HEK293 (cell line): ENCODE measurements at regions not wholly inside any gene's neighbourhood (a gene's known extent, or its start where the extent isn't known, plus 50 kb on each side); places are given as distances from the start of the nearest gene placed in this dataset.

Experiments
- CTCF ChIA-PET: fragments of 350-600 bp; formaldehyde crosslinking; extraction: SDS; loops from one replicate; lab custom pipeline; 2021; ENCODE audit warnings: antibody characterized with exemption; lab: Yijun Ruan, JAX
- POLR2A ChIA-PET: fragments of 300-600 bp; formaldehyde crosslinking; extraction: SDS; loops from one replicate; lab custom pipeline; 2020; ENCODE audit warnings: antibody characterized with exemption, inconsistent platforms; lab: Yijun Ruan, JAX
- H3K27ac ChIP-seq: fragments of 200-500 bp; sonication (Bioruptor generic); 2 replicates; pipeline ENCODE4 v1.5.1; 2014; ENCODE audit warnings: low read depth, low read length, control low read depth, inconsistent platforms; ENCODE audit errors: extremely low read depth
- H3K36me3 ChIP-seq, 2 experiments: fragments of 200-500 bp in 1 of 2; sonication (Bioruptor generic) in 1 of 2; 1 replicate in 1 of 2; 2 replicates in 1 of 2; pipeline ENCODE4 v1.5.1; 2014 to 2017; ENCODE audit warnings: inconsistent platforms in 2 of 2, low read length in 2 of 2; ENCODE audit not compliant: control insufficient read depth in 2 of 2, insufficient read depth in 1 of 2
- H3K4me1 ChIP-seq: fragments of 200-500 bp; sonication (Bioruptor generic); 2 replicates; pipeline ENCODE4 v1.5.1; 2014; ENCODE audit warnings: mild to moderate bottlenecking, low read length, inconsistent platforms; ENCODE audit not compliant: control insufficient read depth, insufficient read depth
- H3K4me3 ChIP-seq: 2 replicates; pipeline ENCODE4 v1.5.1; 2011; ENCODE audit warnings: low read depth, mild to moderate bottlenecking, control low read depth, low read length, moderate library complexity
- H3K9me3 ChIP-seq: fragments of 200-500 bp; sonication (Bioruptor generic); 2 replicates; pipeline ENCODE4 v1.5.1; 2014; ENCODE audit warnings: low read depth, low read length, inconsistent platforms; ENCODE audit not compliant: control insufficient read depth, insufficient read depth
- ATF2 ChIP-seq: fragments of 450-650 bp; formaldehyde crosslinking; IDR thresholded peaks from 2 replicates; pipeline ENCODE4 v1.5.1; 2016; ENCODE audit warnings: missing biosample characterization, missing genetic modification characterization, low read depth
- HOXC10 ChIP-seq: sonication (generic); formaldehyde crosslinking; IDR thresholded peaks from 2 replicates; pipeline ENCODE4 v1.8.1; 2023; ENCODE audit warnings: mild to moderate bottlenecking, missing genetic modification reagents
- KLF10 ChIP-seq: fragments of 450-650 bp; IDR thresholded peaks from 2 replicates; pipeline ENCODE4 v1.5.1; 2018; ENCODE audit warnings: missing biosample characterization, mild to moderate bottlenecking, missing genetic modification characterization
- KLF16 ChIP-seq: fragments of 450-650 bp; formaldehyde crosslinking; IDR thresholded peaks from 2 replicates; pipeline ENCODE4 v1.5.1; 2017; ENCODE audit warnings: missing biosample characterization, missing genetic modification characterization
- REPIN1 ChIP-seq: fragments of 450-650 bp; formaldehyde crosslinking; IDR thresholded peaks from 2 replicates; pipeline ENCODE4 v1.5.1; 2017; ENCODE audit warnings: missing biosample characterization, missing genetic modification characterization, low read depth
- SALL2 ChIP-seq: fragments of 450-650 bp; formaldehyde crosslinking; IDR thresholded peaks from 2 replicates; pipeline ENCODE4 v1.5.0; 2017; ENCODE audit warnings: missing biosample characterization, mild to moderate bottlenecking, missing genetic modification characterization, borderline replicate concordance
- TSHZ1 ChIP-seq: fragments of 450-650 bp; formaldehyde crosslinking; IDR thresholded peaks from 2 replicates; pipeline ENCODE4 v1.5.1; 2016; ENCODE audit warnings: missing biosample characterization, missing genetic modification characterization, borderline replicate concordance
- ZIC2 ChIP-seq: fragments of 450-650 bp; formaldehyde crosslinking; IDR thresholded peaks from 2 replicates; pipeline ENCODE4 v1.5.1; 2016; ENCODE audit warnings: missing biosample characterization, missing genetic modification characterization
- ZNF112 ChIP-seq: fragments of 450-650 bp; formaldehyde crosslinking; IDR thresholded peaks from 2 replicates; pipeline ENCODE4 v1.5.0; 2017; ENCODE audit warnings: missing biosample characterization, missing genetic modification characterization
- ZNF24 ChIP-seq: fragments of 450-650 bp; formaldehyde crosslinking; IDR thresholded peaks from 2 replicates; pipeline ENCODE4 v1.5.1; 2016; ENCODE audit warnings: missing biosample characterization, missing genetic modification characterization
- ZNF280C ChIP-seq: fragments of 450-650 bp; formaldehyde crosslinking; IDR thresholded peaks from 2 replicates; pipeline ENCODE4 v1.5.1; 2016; ENCODE audit warnings: missing biosample characterization, missing genetic modification characterization
- ZNF37A ChIP-seq: fragments of 450-650 bp; IDR thresholded peaks from 2 replicates; pipeline ENCODE4 v1.5.1; 2018; ENCODE audit warnings: missing biosample characterization, missing genetic modification characterization
- ZNF658 ChIP-seq: fragments of 450-650 bp; formaldehyde crosslinking; IDR thresholded peaks from 2 replicates; pipeline ENCODE4; 2016; ENCODE audit warnings: missing biosample characterization, missing genetic modification characterization

GRCh38 chr4:24121395-24122175 lies 231.7 kb upstream of the PPARGC1A start:
- Histone ChIP-seq H3K36me3 (no peaks in the 10 kb centered on the region), H3K4me3 (no peak overlapping the region), H3K4me1 (no peaks in the 10 kb centered on the region), H3K9me3 (no peaks in the 10 kb centered on the region), H3K27ac (no peak overlapping the region)
- ChIA-PET POLR2A (no interaction called here), CTCF (no interaction called here)
- no peak for TF ChIP-seq KLF10 (tag by site-specific recombination)
- TF ChIP-seq SALL2: no peak
- no peak for TF ChIP-seq ZNF24
- TF ChIP-seq ZNF37A (tag by site-specific recombination): no peak
- TF ChIP-seq KLF16 (tag by site-specific recombination): no peak
- TF ChIP-seq ZNF112 (tag by site-specific recombination): no peak
- TF ChIP-seq TSHZ1 (tag by site-specific recombination): no peak
- no peak for TF ChIP-seq ZNF280C (tag by site-specific recombination)

- POLR2A ChIA-PET: no interaction called here
- Histone ChIP-seq H3K36me3 (no peaks in the 10 kb centered on the region), H3K4me3 (no peak overlapping the region)
- TF ChIP-seq REPIN1 (tag by site-specific recombination): no peak
- TF ChIP-seq, all 188 proteins: peak for 0
- Histone ChIP-seq H3K9me3 (no peaks in the 10 kb centered on the region), H3K4me1 (no peaks in the 10 kb centered on the region), H3K27ac (no peak overlapping the region)
- CTCF ChIA-PET: interaction anchor here (0.7 kb wide), 1 partner anchor 12 kb away, joined by 4 read pairs; no protein-coding TSS in a partner anchor
These were observed 228.1 kb upstream of the PPARGC1A start for GRCh38 chr4:24117975-24118374.

GRCh38 chr4:24116107-24116506 lies 226.3 kb upstream of the PPARGC1A start:
- Histone ChIP-seq H3K9me3 (no peaks in the 10 kb centered on the region), H3K4me1 (no peaks in the 10 kb centered on the region), H3K27ac (no peak overlapping the region), H3K4me3 (no peak overlapping the region), H3K36me3 (no peaks in the 10 kb centered on the region)
- no peak for TF ChIP-seq HOXC10 (CRISPR knock-in tag)
- POLR2A ChIA-PET: no interaction called here
- CTCF ChIA-PET: interaction anchor here (0.9 kb wide), 1 partner anchor 11 kb away, joined by 3 read pairs; no protein-coding TSS in a partner anchor

GRCh38 chr4:24114919-24115500 lies 225.2 kb upstream of the PPARGC1A start:
- POLR2A ChIA-PET: no interaction called here
- CTCF ChIA-PET: no interaction called here

More at GRCh38 chr4:24114919-24115500, 225.2 kb upstream of the PPARGC1A start:
- no peak overlapping the region for H3K4me3 ChIP-seq
- H3K9me3 ChIP-seq: no peaks in the 10 kb centered on the region
- no peaks in the 10 kb centered on the region for H3K36me3 ChIP-seq
- no peaks in the 10 kb centered on the region for H3K4me1 ChIP-seq
- TF ChIP-seq ZNF658: no peak
- peak; percentile 54 for TF ChIP-seq ATF2
- no peak for TF ChIP-seq ZIC2 (tag by site-specific recombination)
- H3K27ac ChIP-seq: no peak overlapping the region
